ENCODE measurements at regions not wholly inside any gene's neighbourhood (a gene's known extent, or its start where the extent isn't known, plus 50 kb on each side); places are given as distances from the start of the nearest gene placed in this dataset.
"Not testable (repeated sequence)": the region's sequence is repeated elsewhere in the genome, so short reads cannot be mapped to it uniquely, and the experiment has no call there.

GRCh38 chr2:131606366-131606765 lies 78.7 kb downstream of the CCDC74A start:
- H3K4me3 ChIP-seq; H3K27me3 ChIP-seq (ENCODE audit: low read depth); H3K27ac ChIP-seq (replicated peaks); H3K9me3 ChIP-seq (replicated peaks); H3K36me3 ChIP-seq; H3K4me1 ChIP-seq; DNase-seq; intact Hi-C loops (cut with micrococcal nuclease): not testable (repeated sequence)

GRCh38 chr2:131607056-131607455 lies 79.4 kb downstream of the CCDC74A start:
- intact Hi-C loops (cut with micrococcal nuclease); H3K9me3 ChIP-seq (replicated peaks); DNase-seq; H3K4me3 ChIP-seq; H3K27ac ChIP-seq (replicated peaks); H3K36me3 ChIP-seq; H3K27me3 ChIP-seq (ENCODE audit: low read depth); H3K4me1 ChIP-seq: not testable (repeated sequence)

- intact Hi-C loops (cut with micrococcal nuclease); DNase-seq; H3K27ac ChIP-seq (replicated peaks); H3K36me3 ChIP-seq; H3K4me3 ChIP-seq; H3K9me3 ChIP-seq (replicated peaks); H3K27me3 ChIP-seq (ENCODE audit: low read depth); H3K4me1 ChIP-seq: not testable (repeated sequence)
These were observed 86.9 kb downstream of the CCDC74A start for GRCh38 chr2:131614539-131614938.

- DNase-seq; H3K27ac ChIP-seq (replicated peaks); H3K36me3 ChIP-seq; H3K27me3 ChIP-seq (ENCODE audit: low read depth); intact Hi-C loops (cut with micrococcal nuclease); H3K9me3 ChIP-seq (replicated peaks); H3K4me1 ChIP-seq; H3K4me3 ChIP-seq: not testable (repeated sequence)
These were observed 90.6 kb downstream of the CCDC74A start for GRCh38 chr2:131618320-131618719.

GRCh38 chr2:131622874-131623273 lies 95.2 kb downstream of the CCDC74A start:
- not testable (repeated sequence) for H3K4me3 ChIP-seq; H3K27me3 ChIP-seq (ENCODE audit: low read depth)

GRCh38 chr2:131626011-131626410 lies 98.3 kb downstream of the CCDC74A start:
- DNase-seq; H3K36me3 ChIP-seq; H3K27me3 ChIP-seq (ENCODE audit: low read depth); H3K9me3 ChIP-seq (replicated peaks); H3K4me1 ChIP-seq; intact Hi-C loops (cut with micrococcal nuclease); H3K27ac ChIP-seq (replicated peaks); H3K4me3 ChIP-seq: not testable (repeated sequence)

More at GRCh38 chr2:131622874-131623273, 95.2 kb downstream of the CCDC74A start:
- DNase-seq; intact Hi-C loops (cut with micrococcal nuclease); H3K4me1 ChIP-seq; H3K36me3 ChIP-seq; H3K27ac ChIP-seq (replicated peaks); H3K9me3 ChIP-seq (replicated peaks): not testable (repeated sequence)

GRCh38 chr2:131626565-131626964 lies 98.9 kb downstream of the CCDC74A start:
- intact Hi-C loops (cut with micrococcal nuclease); H3K27ac ChIP-seq (replicated peaks); DNase-seq: not testable (repeated sequence)

GRCh38 chr2:131627777-131628176 lies 100.1 kb downstream of the CCDC74A start:
- H3K27ac ChIP-seq (replicated peaks); H3K4me3 ChIP-seq; H3K36me3 ChIP-seq; DNase-seq; intact Hi-C loops (cut with micrococcal nuclease); H3K9me3 ChIP-seq (replicated peaks); H3K27me3 ChIP-seq (ENCODE audit: low read depth); H3K4me1 ChIP-seq: not testable (repeated sequence)

More at GRCh38 chr2:131626565-131626964, 98.9 kb downstream of the CCDC74A start:
- H3K4me3 ChIP-seq; H3K4me1 ChIP-seq; H3K9me3 ChIP-seq (replicated peaks); H3K27me3 ChIP-seq (ENCODE audit: low read depth); H3K36me3 ChIP-seq: not testable (repeated sequence)

GRCh38 chr2:131631648-131632047 lies 104.0 kb downstream of the CCDC74A start:
- H3K4me3 ChIP-seq; H3K27ac ChIP-seq (replicated peaks); intact Hi-C loops (cut with micrococcal nuclease); H3K9me3 ChIP-seq (replicated peaks); DNase-seq; H3K27me3 ChIP-seq (ENCODE audit: low read depth); H3K36me3 ChIP-seq; H3K4me1 ChIP-seq: not testable (repeated sequence)

- H3K27me3 ChIP-seq (ENCODE audit: low read depth); intact Hi-C loops (cut with micrococcal nuclease); H3K4me1 ChIP-seq; H3K36me3 ChIP-seq; DNase-seq; H3K9me3 ChIP-seq (replicated peaks); H3K27ac ChIP-seq (replicated peaks); H3K4me3 ChIP-seq: not testable (repeated sequence)
These were observed 105.7 kb downstream of the CCDC74A start for GRCh38 chr2:131633405-131633804.

GRCh38 chr2:131633827-131634695 lies 106.4 kb downstream of the CCDC74A start:
- intact Hi-C loops (cut with micrococcal nuclease); H3K9me3 ChIP-seq (replicated peaks); H3K27ac ChIP-seq (replicated peaks); H3K4me1 ChIP-seq; H3K4me3 ChIP-seq; H3K36me3 ChIP-seq; DNase-seq; H3K27me3 ChIP-seq (ENCODE audit: low read depth): not testable (repeated sequence)

Data from left ventricle myocardium inferior (tissue), 1 donor.